Mucosa of descending colon (tissue), 3 donors: ENCODE measurements at regions not wholly inside any gene's neighbourhood (a gene's known extent, or its start where the extent isn't known, plus 50 kb on each side); places are given as distances from the start of the nearest gene placed in this dataset.
A peak's percentile ranks its signal among the peaks of the same experiment; 100 is the strongest.

Experiments used
- ATAC-seq: fragments of 200-7000 bp; cut with Tn5 transposase; one replicate; pipeline ENCODE4 v1.9.1; 2020; ENCODE audit warnings: mild to moderate bottlenecking, moderate library complexity
- DNase-seq, 3 donors: peaks; one replicate each; pipeline ENCODE4 v3.0.0-alpha.2; 2020
- H3K36me3 ChIP-seq: fragments of 200-600 bp; one replicate; pipeline ENCODE4 v1.8.0; 2021; ENCODE audit warnings: low read depth, mild to moderate bottlenecking
- H3K4me1 ChIP-seq: fragments of 200-600 bp; one replicate; pipeline ENCODE4 v1.8.0; 2021; ENCODE audit warnings: low read depth, mild to moderate bottlenecking
- H3K4me3 ChIP-seq: fragments of 200-600 bp; one replicate; pipeline ENCODE4 v1.8.0; 2021; ENCODE audit warnings: mild to moderate bottlenecking
- H3K9me3 ChIP-seq: fragments of 200-600 bp; one replicate; pipeline ENCODE4 v1.8.0; 2021; ENCODE audit warnings: mild to moderate bottlenecking
- intact Hi-C, 2 donors: fragments of 100-400 bp; cut with DNase I in 1 of 2; cut with micrococcal nuclease in 1 of 2; formaldehyde crosslinking; loops; one replicate each; pipeline versions ENCODE4 v1.11.0 to v1.11.1; 2022; cut with DNase I, micrococcal nuclease
- TF ChIP-seq, protein P1 (sequence below): fragments of 200-600 bp; IDR thresholded peaks from one replicate; pipeline ENCODE4 v1.8.0; 2022; ENCODE audit warnings: antibody characterized with exemption, mild to moderate bottlenecking
- donor health status: DM: no; HTN: no; CAD: no; lungs with moderate emphysema.
- donor health status: DM: no; HTN: no; CAD: no.
- donor health status: DM: no; HTN: yes; CAD: no.

DNA sequence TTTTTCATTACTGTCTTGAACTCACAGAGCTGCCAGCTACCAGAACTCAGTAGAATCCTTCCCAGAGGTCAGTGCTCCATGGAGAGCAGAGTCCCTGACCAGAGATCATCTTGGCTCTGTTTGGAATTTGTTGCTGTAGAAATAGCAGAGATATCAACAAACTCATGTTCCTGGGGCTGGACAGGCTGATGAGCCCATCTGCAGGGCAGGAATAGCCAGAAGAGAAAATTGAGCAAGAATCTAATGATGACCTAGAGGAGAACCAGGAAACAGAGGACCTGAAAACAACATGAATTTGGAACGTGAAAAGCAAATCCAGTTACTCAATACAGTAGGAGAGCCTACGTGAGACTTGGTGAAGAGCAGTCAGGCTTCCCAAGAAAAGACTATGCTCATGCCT is 437.8 kb downstream of the PLK2 start:
- Histone ChIP-seq H3K4me3 (no peak overlapping the region), H3K9me3 (no peaks in the 10 kb centered on the region), H3K36me3 (no peaks in the 10 kb centered on the region), H3K4me1 (peaks cover 6% of the 10 kb centered on the region)
- intact Hi-C loops = no loop called here
- TF ChIP-seq, protein P1, sequence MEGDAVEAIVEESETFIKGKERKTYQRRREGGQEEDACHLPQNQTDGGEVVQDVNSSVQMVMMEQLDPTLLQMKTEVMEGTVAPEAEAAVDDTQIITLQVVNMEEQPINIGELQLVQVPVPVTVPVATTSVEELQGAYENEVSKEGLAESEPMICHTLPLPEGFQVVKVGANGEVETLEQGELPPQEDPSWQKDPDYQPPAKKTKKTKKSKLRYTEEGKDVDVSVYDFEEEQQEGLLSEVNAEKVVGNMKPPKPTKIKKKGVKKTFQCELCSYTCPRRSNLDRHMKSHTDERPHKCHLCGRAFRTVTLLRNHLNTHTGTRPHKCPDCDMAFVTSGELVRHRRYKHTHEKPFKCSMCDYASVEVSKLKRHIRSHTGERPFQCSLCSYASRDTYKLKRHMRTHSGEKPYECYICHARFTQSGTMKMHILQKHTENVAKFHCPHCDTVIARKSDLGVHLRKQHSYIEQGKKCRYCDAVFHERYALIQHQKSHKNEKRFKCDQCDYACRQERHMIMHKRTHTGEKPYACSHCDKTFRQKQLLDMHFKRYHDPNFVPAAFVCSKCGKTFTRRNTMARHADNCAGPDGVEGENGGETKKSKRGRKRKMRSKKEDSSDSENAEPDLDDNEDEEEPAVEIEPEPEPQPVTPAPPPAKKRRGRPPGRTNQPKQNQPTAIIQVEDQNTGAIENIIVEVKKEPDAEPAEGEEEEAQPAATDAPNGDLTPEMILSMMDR = no peak
- no peak for DNase-seq
- no peak for ATAC-seq

DNA sequence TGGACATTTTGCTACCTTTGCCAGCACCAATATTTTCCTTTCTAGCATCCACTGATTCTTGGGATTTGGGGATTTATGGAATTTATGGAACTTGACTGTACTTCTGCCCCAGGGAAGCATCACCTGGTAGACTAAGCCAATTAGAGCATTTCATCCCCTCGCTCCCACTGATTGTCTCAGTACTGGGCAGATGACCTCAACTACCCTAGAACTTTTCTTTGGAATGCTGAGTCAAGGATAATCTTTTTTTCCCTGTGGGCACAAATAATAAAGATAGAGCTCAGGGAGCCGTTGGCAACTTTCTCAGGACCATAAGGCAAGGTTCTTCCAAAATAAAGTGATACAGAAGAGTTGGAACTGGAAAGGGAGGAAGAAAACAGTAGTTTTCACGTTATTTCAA is 438.4 kb downstream of the PLK2 start:
- Histone ChIP-seq H3K9me3 (no peaks in the 10 kb centered on the region), H3K4me3 (no peak overlapping the region), H3K4me1 (peaks cover 6% of the 10 kb centered on the region), H3K36me3 (no peaks in the 10 kb centered on the region)
- no peak for DNase-seq
- intact Hi-C loops = no loop called here
- TF ChIP-seq, protein P1 = no peak
- no peak for ATAC-seq

DNA sequence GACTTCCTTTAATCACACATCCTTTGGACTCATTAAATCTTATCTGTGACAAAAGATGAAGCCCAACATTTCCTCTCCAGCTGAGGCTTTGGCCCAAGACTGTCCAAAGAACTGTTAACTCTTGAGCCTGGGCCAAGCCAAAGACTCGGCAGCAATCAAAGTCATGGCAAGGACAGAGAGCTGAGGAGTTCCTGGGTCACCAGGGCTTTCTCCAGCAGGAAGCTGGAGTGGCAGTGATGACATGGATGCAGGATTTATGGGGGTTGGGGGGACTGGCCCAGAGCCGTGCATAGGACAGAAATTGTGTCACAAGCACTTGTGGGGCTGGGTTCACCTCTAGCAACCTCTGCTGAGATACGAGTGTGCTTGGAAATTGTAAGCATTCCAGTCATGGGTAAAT is 440.3 kb downstream of the PLK2 start:
- intact Hi-C loops = no loop called here
- DNase-seq = peak; percentile 33 to 55 (median 52)
- Histone ChIP-seq H3K36me3 (no peaks in the 10 kb centered on the region), H3K4me3 (no peak overlapping the region), H3K9me3 (no peaks in the 10 kb centered on the region), H3K4me1 (peaks cover 6% of the 10 kb centered on the region)
- peak; percentile 90 for ATAC-seq
- TF ChIP-seq, protein P1 = no peak

DNA sequence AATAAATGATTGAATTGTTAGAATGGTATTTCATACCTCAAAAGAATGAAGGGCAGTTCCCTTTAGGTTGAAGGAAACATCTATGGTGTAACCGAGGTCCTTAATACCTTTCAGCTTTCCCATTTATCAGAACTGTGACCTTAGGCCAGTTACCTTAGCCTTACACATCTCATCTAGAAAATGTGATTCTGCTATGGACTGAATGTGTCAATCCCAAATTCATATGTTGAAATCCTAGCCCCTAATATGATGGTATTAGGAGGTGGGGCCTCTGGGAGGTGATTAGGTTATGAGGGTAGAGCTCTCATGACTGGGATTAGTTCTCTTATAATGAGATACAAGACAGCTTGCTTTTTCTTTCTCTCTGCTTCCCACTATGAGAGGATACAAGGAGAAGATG is 441.9 kb downstream of the PLK2 start:
- Histone ChIP-seq H3K36me3 (no peaks in the 10 kb centered on the region), H3K4me1 (peaks cover 6% of the 10 kb centered on the region), H3K4me3 (no peak overlapping the region), H3K9me3 (no peaks in the 10 kb centered on the region)
- no peak for DNase-seq
- TF ChIP-seq, protein P1 = no peak
- intact Hi-C loops = no loop called here
- no peak for ATAC-seq

DNA sequence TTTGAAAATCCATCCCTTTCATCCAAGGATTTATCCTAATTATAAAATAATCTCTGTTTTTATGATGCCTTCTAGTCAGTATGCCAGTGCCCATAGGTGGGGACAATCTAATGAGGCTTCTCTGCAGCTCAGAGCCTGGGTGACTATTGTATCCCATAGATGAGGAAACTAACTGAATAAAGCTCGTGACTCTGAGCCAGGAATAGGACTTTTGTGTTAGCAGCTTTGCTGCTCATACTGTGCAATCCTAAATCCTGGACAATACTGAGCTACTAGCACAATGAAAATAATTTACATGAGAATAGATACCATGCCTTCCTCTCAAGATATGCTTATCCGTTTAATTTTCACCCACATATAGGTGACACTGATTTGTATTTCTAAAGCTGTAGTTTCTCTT is 443.0 kb downstream of the PLK2 start:
- Histone ChIP-seq H3K4me1 (peaks cover 6% of the 10 kb centered on the region), H3K36me3 (no peaks in the 10 kb centered on the region), H3K9me3 (no peaks in the 10 kb centered on the region), H3K4me3 (no peak overlapping the region)
- intact Hi-C loops = no loop called here
- no peak for DNase-seq
- ATAC-seq = no peak
- TF ChIP-seq, protein P1 = no peak

DNA sequence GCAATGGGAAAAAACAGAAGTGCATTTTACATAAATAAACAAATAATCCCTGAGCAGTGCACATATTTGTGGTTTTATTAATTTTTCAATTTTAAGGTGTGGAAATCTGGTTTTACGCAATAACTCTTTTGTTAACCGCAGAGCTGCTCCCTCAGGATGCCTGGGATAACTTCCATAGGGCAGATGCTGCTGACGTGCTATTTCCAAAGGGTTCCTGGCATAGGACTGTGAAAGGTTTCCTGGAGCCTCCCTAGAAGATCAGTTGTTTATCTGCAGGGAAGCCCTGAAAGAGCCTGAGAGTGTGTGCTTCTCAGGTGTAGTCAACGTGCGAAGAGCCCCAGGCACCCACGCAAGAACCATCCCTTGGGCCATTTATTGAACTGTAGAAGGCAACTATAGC is 443.5 kb downstream of the PLK2 start:
- H3K36me3 ChIP-seq = no peaks in the 10 kb centered on the region
- intact Hi-C loops = no loop called here
- DNase-seq = no peak
- ATAC-seq = no peak
- peaks cover 6% of the 10 kb centered on the region for H3K4me1 ChIP-seq
- no peak overlapping the region for H3K4me3 ChIP-seq
- no peaks in the 10 kb centered on the region for H3K9me3 ChIP-seq
- TF ChIP-seq, protein P1 = no peak
